GM12878 (cell line): ENCODE measurements at regions not wholly inside any gene's neighbourhood (a gene's known extent, or its start where the extent isn't known, plus 50 kb on each side); places are given as distances from the start of the nearest gene placed in this dataset.

ENCODE experiments used
- ATAC-seq: fragments of 200-7000 bp; cut with Tn5 transposase; 3 replicates; pipeline ENCODE4 v1.9.1; 2020; ENCODE audit warnings: mild to moderate bottlenecking, moderate library complexity
- BruUV-seq: library from RNA; stranded (reverse); fragments of 400-500 nt; replicated peaks from 2 replicates; lab custom pipeline; 2021; lab: Mats Ljungman, UMichigan
- CTCF ChIA-PET: fragments of 300-600 bp; sonication (Branson Sonifier 250); formaldehyde crosslinking; extraction: SDS; loops from one replicate; lab custom pipeline; 2021; ENCODE audit warnings: inconsistent platforms; lab: Yijun Ruan, JAX
- POLR2A ChIA-PET: fragments of 350-600 bp; formaldehyde crosslinking; extraction: SDS; loops from one replicate; lab custom pipeline; 2021; ENCODE audit warnings: inconsistent platforms; lab: Charles Lee
- RAD21 ChIA-PET: fragments of 300-600 bp; sonication (Branson Sonifier 250); formaldehyde crosslinking; loops from one replicate; lab custom pipeline; 2023; ENCODE audit warnings: antibody characterized with exemption; ENCODE audit not compliant: unreplicated experiment; lab: Charles Lee
- SMC1A ChIA-PET: fragments of 300-600 bp; sonication (Branson Sonifier 250); formaldehyde crosslinking; loops from one replicate; lab custom pipeline; 2023; ENCODE audit not compliant: unreplicated experiment, uncharacterized antibody; lab: Charles Lee
- DNase-seq: peaks from one replicate; pipeline ENCODE4 v3.0.0-alpha.2; 2011; ENCODE audit warnings: low read depth, low spot score
- FAIRE-seq: peaks from 3 replicates; lab custom pipeline; 2011; peaks lifted over from hg19 to GRCh38; lab: Jason Lieb, UNC
- H2AFZ ChIP-seq: 2 replicates; pipeline ENCODE4 v1.6.0; 2011; ENCODE audit warnings: low read depth, low read length, control low read depth; ENCODE audit not compliant: control insufficient read depth
- H3K27ac ChIP-seq: 2 replicates; pipeline ENCODE4 v1.5.1; 2011; ENCODE audit warnings: control low read depth; ENCODE audit not compliant: control insufficient read depth, insufficient read depth
- H3K27me3 ChIP-seq, 2 experiments: replicated peaks in 1 of 2; 2 replicates each; pipeline versions ENCODE4 v1.6.0 to v1.6.1; 2011; ENCODE audit warnings: low read length in 1 of 2; ENCODE audit not compliant: control insufficient read depth in 2 of 2, insufficient read depth in 2 of 2
- H3K36me3 ChIP-seq, 2 experiments: 2 replicates each; pipeline ENCODE4 v1.5.1; 2011; ENCODE audit warnings: low read length in 1 of 2; ENCODE audit not compliant: control insufficient read depth in 2 of 2, insufficient read depth in 2 of 2
- H3K4me1 ChIP-seq: 2 replicates; pipeline ENCODE4 v1.6.1; 2011; ENCODE audit warnings: mild to moderate bottlenecking, low read length, moderate library complexity, mixed read lengths; ENCODE audit not compliant: control insufficient read depth, insufficient read depth
- H3K4me2 ChIP-seq: 2 replicates; pipeline ENCODE4 v1.6.0; 2011; ENCODE audit warnings: control low read depth; ENCODE audit not compliant: control insufficient read depth, insufficient read depth
- H3K4me3 ChIP-seq: fragments of 200-600 bp; sonication (generic); 2 replicates; pipeline ENCODE4 v1.5.1; 2016
- H3K79me2 ChIP-seq: 2 replicates; pipeline ENCODE4 v1.6.0; 2011; ENCODE audit warnings: low read length; ENCODE audit not compliant: control insufficient read depth, insufficient read depth
- H3K9ac ChIP-seq: 2 replicates; pipeline ENCODE4 v1.8.0; 2011; ENCODE audit warnings: low read length, control low read depth, mixed read lengths; ENCODE audit not compliant: control insufficient read depth, insufficient read depth
- H3K9me3 ChIP-seq: replicated peaks from 3 replicates; pipeline ENCODE4 v1.5.1; 2011; ENCODE audit warnings: mild to moderate bottlenecking, low read length; ENCODE audit not compliant: control insufficient read depth, insufficient read depth
- H4K20me1 ChIP-seq: 2 replicates; pipeline ENCODE4 v1.6.0; 2011; ENCODE audit not compliant: control insufficient read depth, insufficient read depth
- BCL3 ChIP-seq: IDR thresholded peaks from 2 replicates; pipeline ENCODE4 v1.6.1; 2011; ENCODE audit warnings: borderline replicate concordance, low read depth, mild to moderate bottlenecking, moderate library complexity, low read length; ENCODE audit not compliant: insufficient read depth, poor library complexity, severe bottlenecking
- IRF4 ChIP-seq: IDR thresholded peaks from 2 replicates; pipeline ENCODE4 v1.6.1; 2011; ENCODE audit warnings: low read depth, low read length
- MYB ChIP-seq: fragments of 150-350 bp; IDR thresholded peaks from 2 replicates; pipeline ENCODE4 v1.6.1; 2014; ENCODE audit warnings: mild to moderate bottlenecking, low read depth, low read length, borderline replicate concordance
- NR2F1 ChIP-seq: fragments of 450-650 bp; conservative IDR thresholded peaks from 2 replicates; pipeline ENCODE4 v1.6.1; 2017; ENCODE audit warnings: mild to moderate bottlenecking
- SRF ChIP-seq, 2 experiments: IDR thresholded peaks; 2 replicates each; pipeline ENCODE4 v1.6.1; 2011; ENCODE audit warnings: low read depth in 2 of 2, low read length in 2 of 2, mild to moderate bottlenecking in 1 of 2, moderate library complexity in 1 of 2
- YY1 ChIP-seq: IDR thresholded peaks from 2 replicates; pipeline ENCODE4 v1.6.1; 2011; ENCODE audit warnings: low read depth, mild to moderate bottlenecking, low read length
- WGBS: methylation state at CpG from one replicate; pipeline ENCODE4 v1.1.6; 2016; ENCODE audit warnings: low lambda C conversion rate; ENCODE audit not compliant: insufficient replicate concordance, insufficient coverage; ENCODE audit errors: missing lambda C conversion rate; 5-methylcytosine and 5-hydroxymethylcytosine counted together
- in situ Hi-C: fragments of 300-500 bp; cut with MboI; formaldehyde crosslinking; loops from 9 replicates; pipeline ENCODE4 v1.14.3; 2018; ENCODE audit warnings: mixed read lengths
- intact Hi-C: fragments of 100-400 bp; cut with micrococcal nuclease; formaldehyde crosslinking; loops from one replicate; pipeline ENCODE4 v1.14.2; 2022; ENCODE audit not compliant: unreplicated experiment

- ChIA-PET RAD21 (no interaction called here), SMC1A (no interaction called here), CTCF (no interaction called here), POLR2A (no interaction called here)
- Histone ChIP-seq H3K4me1 (no peaks in the 10 kb centered on the region), H3K27me3 (peaks cover 2% of the 10 kb centered on the region in 2 experiments; a peak in 3 of 4 replicates), H2AFZ (no peak overlapping the region), H3K4me2 (no peak overlapping the region), H3K9me3 (no peaks in the 10 kb centered on the region), H4K20me1 (no peaks in the 10 kb centered on the region), H3K4me3 (no peak overlapping the region), H3K9ac (no peak overlapping the region), H3K27ac (no peak overlapping the region), H3K79me2 (no peaks in the 10 kb centered on the region), H3K36me3 (no peaks in the 10 kb centered on the region)
- no peak for ATAC-seq
- BruUV-seq: no TSS peak
- no peak for FAIRE-seq
- WGBS: 46% methylated on average over 10 of the region's 10 CpGs
- TF ChIP-seq BCL3 (peak; percentile 60), YY1 (no peak), IRF4 (no peak), NR2F1 (no peak), SRF (IDR thresholded peaks at IDR 0.05; ENCODE audit: low read depth in 2 of 2, low read length in 2 of 2) (no peak), MYB (no peak)
- in situ Hi-C loops (no loop called here), intact Hi-C loops (no loop called here)
- no peak for DNase-seq
Measured at GRCh38 chr3:127067116-127067910, 84.4 kb downstream of the PLXNA1 start.
